IPS-20b (cell line): ENCODE measurements at regions not wholly inside any gene's neighbourhood (a gene's known extent, or its start where the extent isn't known, plus 50 kb on each side); places are given as distances from the start of the nearest gene placed in this dataset.
"Not testable (repeated sequence)": the region's sequence is repeated elsewhere in the genome, so short reads cannot be mapped to it uniquely, and the experiment has no call there.

ENCODE experiments used
- H3K27ac ChIP-seq: one replicate; pipeline ENCODE4 v1.5.1; 2013; ENCODE audit warnings: low read length
- H3K27me3 ChIP-seq: 2 replicates; pipeline ENCODE4 v1.6.1; 2013; ENCODE audit warnings: mild to moderate bottlenecking, low read length, inconsistent platforms; ENCODE audit not compliant: insufficient read depth
- H3K36me3 ChIP-seq: 2 replicates; pipeline ENCODE4 v1.6.1; 2013; ENCODE audit warnings: low read depth, mild to moderate bottlenecking, inconsistent platforms, low read length, moderate library complexity; ENCODE audit not compliant: insufficient read depth
- H3K4me1 ChIP-seq: 2 replicates; pipeline ENCODE4 v1.6.1; 2013; ENCODE audit warnings: mild to moderate bottlenecking, control low read depth, inconsistent platforms, low read length, moderate library complexity; ENCODE audit not compliant: insufficient read depth
- H3K4me3 ChIP-seq: 2 replicates; pipeline ENCODE4 v1.5.1; 2013; ENCODE audit warnings: mild to moderate bottlenecking, low read length, inconsistent platforms
- H3K9ac ChIP-seq: 2 replicates; pipeline ENCODE4 v1.6.1; 2013; ENCODE audit warnings: low read depth, mild to moderate bottlenecking, inconsistent platforms, low read length, moderate library complexity
- H3K9me3 ChIP-seq: 2 replicates; pipeline ENCODE4 v1.6.1; 2013; ENCODE audit warnings: mild to moderate bottlenecking, low read depth, low read length, inconsistent platforms; ENCODE audit not compliant: insufficient read depth

DNA sequence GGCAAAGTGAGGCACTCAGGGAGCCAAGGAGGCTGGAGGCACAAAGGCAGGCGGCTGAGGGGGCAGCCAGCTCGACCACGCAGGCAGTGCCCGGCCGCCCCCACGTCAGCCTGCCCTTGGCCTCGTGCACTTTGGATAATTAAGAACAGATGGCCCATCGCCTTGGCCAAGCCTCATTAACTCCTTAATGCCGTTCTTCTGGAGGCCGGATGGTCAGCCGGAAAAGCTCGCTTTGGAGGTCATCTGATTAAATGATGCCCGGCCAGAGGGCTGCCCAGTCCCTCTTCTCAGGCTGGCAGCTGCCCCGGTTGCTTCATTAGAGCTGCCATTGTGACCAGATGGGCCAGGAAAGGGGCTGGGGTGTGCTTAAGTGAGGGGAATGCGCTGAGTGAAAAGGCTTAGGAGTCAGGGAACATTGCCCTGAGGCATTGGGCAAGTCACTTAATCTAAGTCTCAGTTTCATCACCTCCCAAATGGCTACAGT is 364.0 kb downstream of the NPIPA8 start:
- no peaks in the 10 kb centered on the region for H3K36me3 ChIP-seq
- H3K9me3 ChIP-seq = no peaks in the 10 kb centered on the region
- H3K27ac ChIP-seq = no peak overlapping the region
- no peak overlapping the region for H3K9ac ChIP-seq
- H3K4me1 ChIP-seq = peaks cover 2% of the 10 kb centered on the region; the same call in 1 of the 2 replicates
- H3K27me3 ChIP-seq = no peaks in the 10 kb centered on the region
- no peak overlapping the region for H3K4me3 ChIP-seq

DNA sequence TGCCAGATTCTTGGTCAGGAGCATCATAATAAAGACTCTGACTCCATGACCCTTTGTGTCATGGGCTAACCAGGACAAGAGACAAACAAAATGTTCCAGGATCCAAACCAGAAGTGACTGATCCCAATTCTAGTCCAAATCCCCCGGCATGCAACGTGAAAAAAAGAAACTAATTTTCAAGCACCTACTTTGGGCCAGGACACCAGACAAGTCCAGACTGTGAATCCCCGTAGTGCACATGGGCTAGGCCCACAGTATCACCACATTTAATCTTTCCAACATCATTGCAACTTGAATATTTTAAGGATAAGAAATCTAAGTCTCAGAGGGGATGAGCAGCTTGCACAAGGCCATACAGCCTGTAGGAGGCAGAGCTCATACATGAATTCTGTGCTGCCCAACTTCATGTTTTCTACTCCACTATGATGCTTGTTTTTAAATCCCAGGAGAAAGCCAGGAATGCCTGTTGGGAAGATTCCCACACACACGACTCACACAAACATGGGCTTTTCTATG is 365.7 kb downstream of the NPIPA8 start:
- no peaks in the 10 kb centered on the region for H3K27me3 ChIP-seq
- H3K4me1 ChIP-seq = peaks cover 2% of the 10 kb centered on the region; the same call in 1 of the 2 replicates
- no peaks in the 10 kb centered on the region for H3K9me3 ChIP-seq
- H3K36me3 ChIP-seq = no peaks in the 10 kb centered on the region
- H3K9ac ChIP-seq = no peak overlapping the region
- H3K4me3 ChIP-seq = no peak overlapping the region
- no peak overlapping the region for H3K27ac ChIP-seq

DNA sequence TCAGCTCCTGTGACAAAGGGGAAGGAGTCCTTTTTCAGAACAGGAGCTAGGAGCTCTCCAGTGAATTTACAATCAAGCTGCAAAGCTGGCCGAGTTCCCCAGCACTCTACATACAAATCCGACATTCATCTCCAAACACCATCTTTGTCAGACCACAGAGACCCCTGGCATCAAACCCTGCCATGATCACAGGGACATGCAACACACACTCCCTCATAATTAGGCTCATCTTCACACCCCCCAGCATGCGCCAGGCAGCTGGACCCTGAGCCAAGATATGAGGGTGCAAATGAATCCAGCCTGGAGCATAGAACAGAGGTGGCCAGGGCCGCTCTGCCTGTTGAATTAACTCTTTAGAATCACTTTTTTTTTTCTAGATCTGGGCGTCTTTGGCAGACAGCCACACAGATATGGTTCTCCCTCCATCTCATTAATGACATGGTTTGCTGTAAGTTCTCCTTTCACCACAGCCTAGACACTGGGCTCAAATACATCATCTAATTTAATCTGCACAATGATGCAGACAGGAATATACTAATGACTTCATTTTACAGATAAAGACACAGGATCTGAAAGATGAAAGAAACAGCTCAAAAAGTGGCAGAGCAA is 366.3 kb downstream of the NPIPA8 start:
- H3K9ac ChIP-seq = no peak overlapping the region
- H3K27ac ChIP-seq = no peak overlapping the region
- no peaks in the 10 kb centered on the region for H3K9me3 ChIP-seq

DNA sequence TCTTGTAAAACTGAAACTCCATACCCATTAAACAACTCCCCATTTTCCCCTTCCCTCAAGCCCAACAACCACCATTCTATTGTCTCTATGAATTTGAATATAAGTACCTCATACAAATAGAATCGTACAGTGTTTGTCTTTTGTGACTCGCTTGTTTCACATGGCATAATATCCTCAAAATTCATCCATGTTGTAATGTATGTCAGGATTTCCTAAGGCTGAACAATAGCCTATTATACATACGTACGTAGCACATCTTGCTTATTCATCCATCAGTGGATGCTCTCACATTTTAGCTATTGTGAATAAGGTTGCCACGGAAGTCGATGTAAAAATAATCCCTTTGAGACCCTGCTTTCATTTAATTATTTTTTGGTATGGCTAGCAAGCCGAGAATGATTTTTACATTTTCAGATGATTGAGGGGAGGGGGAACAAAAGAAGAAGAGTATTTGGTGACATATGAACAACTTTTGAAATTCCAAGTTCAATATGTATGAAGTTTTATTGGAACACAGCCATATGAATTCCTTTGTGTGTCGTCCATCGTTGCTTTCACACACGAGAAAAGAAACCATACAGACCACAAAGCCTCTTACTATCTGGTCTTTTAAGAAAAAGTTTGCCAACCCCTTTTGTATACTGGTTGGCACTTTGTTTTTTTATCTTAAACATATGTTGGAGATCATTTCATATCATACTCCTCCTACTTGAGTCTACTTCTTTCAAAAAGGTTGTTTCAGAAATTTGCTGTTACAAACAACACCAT is 371.2 kb downstream of the NPIPA8 start:
- no peaks in the 10 kb centered on the region for H3K9me3 ChIP-seq
- no peaks in the 10 kb centered on the region; the same call in 1 of the 2 replicates for H3K4me1 ChIP-seq
- no peak overlapping the region for H3K4me3 ChIP-seq
- H3K36me3 ChIP-seq = no peaks in the 10 kb centered on the region
- H3K9ac ChIP-seq = no peak overlapping the region
- no peak overlapping the region for H3K27ac ChIP-seq
- H3K27me3 ChIP-seq = no peaks in the 10 kb centered on the region

More for the DNA sequence above, 366.3 kb downstream of the NPIPA8 start:
- Histone ChIP-seq H3K36me3 (no peaks in the 10 kb centered on the region), H3K4me3 (no peak overlapping the region), H3K27me3 (no peaks in the 10 kb centered on the region), H3K4me1 (peaks cover 2% of the 10 kb centered on the region; the same call in 1 of the 2 replicates)

DNA sequence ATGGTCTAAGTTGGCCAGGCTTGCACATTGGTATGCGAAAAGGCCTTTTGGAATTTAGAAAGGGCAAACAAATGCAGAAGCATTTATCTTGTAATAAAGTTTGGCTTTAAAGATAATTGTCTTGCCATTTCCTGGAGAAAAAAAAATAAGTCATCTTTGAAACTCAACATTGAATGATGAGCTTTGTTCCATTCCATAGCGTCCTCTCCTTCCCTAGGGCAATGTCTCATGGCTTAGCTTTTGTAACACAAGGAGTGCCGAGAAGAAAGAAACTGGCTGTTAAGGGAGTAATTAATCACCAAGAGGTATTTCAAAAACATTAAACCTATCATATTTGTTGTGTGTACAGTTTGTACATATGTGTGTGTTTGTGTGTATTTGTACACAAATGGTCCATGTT is 372.3 kb downstream of the NPIPA8 start:
- Histone ChIP-seq H3K9ac (no peak overlapping the region), H3K27me3 (no peaks in the 10 kb centered on the region), H3K4me3 (no peak overlapping the region), H3K27ac (no peak overlapping the region), H3K4me1 (no peaks in the 10 kb centered on the region), H3K36me3 (no peaks in the 10 kb centered on the region), H3K9me3 (no peaks in the 10 kb centered on the region)

DNA sequence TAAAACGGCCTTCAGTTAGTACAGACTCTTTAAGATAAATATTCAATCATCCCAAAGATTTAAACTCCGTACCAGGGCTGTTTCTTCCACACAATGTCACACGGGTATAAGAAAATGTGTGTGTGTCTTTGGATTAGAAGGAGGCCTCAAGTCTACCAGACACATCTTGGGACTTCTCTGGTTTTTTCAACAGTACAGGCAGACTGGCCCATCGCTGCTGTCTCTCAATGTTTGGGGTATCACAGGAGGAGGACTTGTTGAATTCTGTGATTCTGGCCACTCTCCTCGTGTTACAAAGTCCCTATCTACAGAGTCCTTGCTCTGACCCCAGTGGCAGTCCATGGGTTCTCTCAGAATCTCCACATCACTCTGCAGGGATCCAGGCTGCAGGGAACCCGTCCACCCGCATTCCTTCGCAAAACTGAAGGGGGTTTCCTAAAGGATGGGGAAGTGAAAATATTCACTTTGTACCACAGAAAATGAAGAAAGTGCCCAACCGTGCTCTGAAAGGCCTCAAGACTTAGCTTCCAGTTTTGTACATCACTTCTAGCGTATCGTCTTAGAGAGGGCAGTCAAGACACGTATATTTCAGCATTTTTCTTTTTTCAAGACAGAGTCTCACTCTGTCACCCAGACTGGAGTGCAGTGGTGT is 373.2 kb downstream of the NPIPA8 start:
- Histone ChIP-seq H3K36me3 (no peaks in the 10 kb centered on the region), H3K9me3 (no peaks in the 10 kb centered on the region), H3K27ac (no peak overlapping the region), H3K4me1 (no peaks in the 10 kb centered on the region), H3K4me3 (no peak overlapping the region), H3K9ac (no peak overlapping the region), H3K27me3 (no peaks in the 10 kb centered on the region)

DNA sequence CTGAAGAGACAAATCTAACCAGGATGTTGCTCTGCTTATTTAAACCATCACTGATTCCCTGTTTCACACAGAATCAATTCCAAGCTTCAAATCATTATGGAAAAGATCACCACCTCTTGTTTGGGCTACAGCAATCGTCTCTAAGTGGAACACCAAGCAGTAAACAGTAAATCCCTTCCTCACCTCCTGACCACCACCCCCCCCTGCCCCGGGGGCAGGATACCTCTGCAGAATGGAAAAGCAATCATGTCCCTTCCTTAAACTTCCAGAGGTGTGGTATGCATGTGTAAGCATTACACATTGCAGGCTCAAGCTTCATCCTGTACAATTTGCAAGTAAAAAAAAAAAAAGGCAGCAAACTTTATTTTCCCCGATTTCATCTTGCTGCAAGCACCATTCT is 373.8 kb downstream of the NPIPA8 start:
- H3K9me3 ChIP-seq = no peaks in the 10 kb centered on the region

DNA sequence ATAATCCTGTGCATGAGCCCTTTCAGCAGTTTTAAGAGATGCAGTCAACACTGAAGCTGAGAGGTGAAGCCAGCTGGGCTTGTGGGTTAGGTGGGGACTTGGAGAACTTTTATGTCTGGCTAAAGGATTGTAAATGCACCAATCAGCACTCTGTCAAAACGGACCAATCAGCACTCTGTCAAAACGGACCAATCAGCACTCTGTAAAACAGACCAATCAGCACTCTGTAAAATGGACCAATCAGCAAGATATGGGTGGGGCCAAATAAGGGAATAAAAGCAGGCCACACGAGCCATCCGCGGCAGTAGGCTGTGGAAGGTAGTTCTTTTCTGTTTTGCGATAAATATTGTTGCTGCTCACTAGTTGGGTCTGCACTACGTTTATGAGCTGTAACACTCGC is 374.7 kb downstream of the NPIPA8 start:
- not testable (repeated sequence) for H3K4me3 ChIP-seq, H3K4me1 ChIP-seq, H3K9ac ChIP-seq, H3K36me3 ChIP-seq, H3K27me3 ChIP-seq, H3K9me3 ChIP-seq, H3K27ac ChIP-seq

More for the DNA sequence above, 373.8 kb downstream of the NPIPA8 start:
- Histone ChIP-seq H3K27ac (no peak overlapping the region), H3K36me3 (no peaks in the 10 kb centered on the region), H3K4me1 (no peaks in the 10 kb centered on the region), H3K4me3 (no peak overlapping the region), H3K9ac (no peak overlapping the region), H3K27me3 (no peaks in the 10 kb centered on the region)

DNA sequence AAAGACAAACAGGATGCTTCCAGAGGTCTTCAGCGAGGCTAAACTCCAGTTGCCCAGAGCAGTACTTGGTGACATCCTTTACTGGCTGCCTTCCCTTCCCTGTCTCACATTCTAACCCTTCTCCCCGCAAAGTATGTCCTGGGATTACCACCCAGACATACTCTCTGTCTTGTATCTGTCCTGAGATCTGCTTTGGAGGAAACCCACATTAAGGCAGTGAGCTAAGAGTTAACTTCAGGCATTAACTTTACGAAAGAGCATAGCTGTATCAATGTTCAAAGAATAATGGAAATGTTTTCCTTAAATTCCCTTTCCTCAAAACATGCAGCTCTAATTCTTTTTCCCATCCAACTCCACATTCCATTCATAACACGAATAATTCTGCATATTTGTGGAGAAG is 385.2 kb downstream of the NPIPA8 start:
- H3K36me3 ChIP-seq = no peaks in the 10 kb centered on the region
- H3K27ac ChIP-seq = no peak overlapping the region
- no peak overlapping the region for H3K4me3 ChIP-seq
- H3K9ac ChIP-seq = no peak overlapping the region
- no peaks in the 10 kb centered on the region for H3K4me1 ChIP-seq
- no peaks in the 10 kb centered on the region for H3K27me3 ChIP-seq
- no peaks in the 10 kb centered on the region for H3K9me3 ChIP-seq

DNA sequence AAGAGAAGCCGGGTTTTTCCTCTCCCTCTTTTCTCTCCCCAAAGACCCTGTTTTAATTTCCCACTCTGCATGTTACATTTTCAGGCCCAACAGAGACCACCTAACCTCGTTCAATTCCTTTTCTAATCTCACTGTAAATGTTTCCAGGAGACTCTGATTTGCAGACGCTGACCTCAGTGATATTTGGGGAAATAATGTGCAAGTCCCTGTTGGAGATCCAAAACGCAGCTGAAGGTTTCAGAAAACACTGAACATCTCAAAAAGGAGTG is 386.6 kb downstream of the NPIPA8 start:
- no peak overlapping the region for H3K4me3 ChIP-seq
- no peaks in the 10 kb centered on the region for H3K27me3 ChIP-seq
- H3K4me1 ChIP-seq = no peaks in the 10 kb centered on the region; the same call in 1 of the 2 replicates
- no peak overlapping the region for H3K27ac ChIP-seq
- H3K9me3 ChIP-seq = no peaks in the 10 kb centered on the region
- H3K9ac ChIP-seq = no peak overlapping the region
- H3K36me3 ChIP-seq = no peaks in the 10 kb centered on the region

DNA sequence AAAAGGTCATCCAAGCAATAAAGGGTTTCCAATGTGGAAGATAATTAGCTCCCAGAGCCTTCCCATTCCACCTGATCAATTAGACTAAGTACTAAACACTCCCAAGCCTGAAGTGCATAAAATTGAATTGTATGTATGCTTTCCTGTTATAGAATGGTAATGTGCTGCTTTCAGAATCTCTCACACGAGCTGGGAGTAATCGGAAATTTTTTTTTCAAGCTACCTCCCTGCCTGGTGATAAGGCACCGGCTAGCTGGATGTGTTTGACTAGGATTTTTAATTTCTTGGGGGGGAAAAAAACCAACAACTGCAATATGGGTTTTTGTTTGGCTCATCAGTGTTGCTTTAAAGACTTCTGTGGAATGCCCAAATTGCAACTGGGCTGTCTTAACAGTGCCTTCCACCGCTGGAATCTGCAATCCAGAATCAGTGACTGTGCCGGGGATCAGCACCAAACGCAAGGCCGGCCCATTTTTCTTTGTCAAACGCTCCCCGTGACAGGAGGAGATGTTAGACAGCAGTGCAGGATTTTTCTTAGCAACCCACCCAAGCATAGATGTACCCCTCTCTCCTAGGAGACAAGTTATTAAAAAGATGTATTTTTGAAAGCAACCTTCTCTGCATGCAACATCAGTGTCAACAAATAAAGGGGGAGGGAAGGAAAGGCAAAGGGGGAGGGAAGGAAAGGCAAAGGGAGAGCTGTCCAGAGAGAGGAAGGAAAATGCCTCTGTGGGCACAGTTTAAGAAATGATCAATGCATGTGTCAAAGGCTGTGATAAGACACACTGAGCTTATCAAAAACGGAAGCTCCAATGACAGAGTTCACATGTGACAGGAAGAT is 387.2 kb downstream of the NPIPA8 start:
- Histone ChIP-seq H3K36me3 (no peaks in the 10 kb centered on the region), H3K4me1 (peaks cover 4% of the 10 kb centered on the region; the same call in 1 of the 2 replicates), H3K27ac (no peak overlapping the region), H3K9ac (no peak overlapping the region), H3K4me3 (no peak overlapping the region), H3K27me3 (no peaks in the 10 kb centered on the region), H3K9me3 (no peaks in the 10 kb centered on the region)
